HCT116 (cell line): ENCODE measurements at regions not wholly inside any gene's neighbourhood (a gene's known extent, or its start where the extent isn't known, plus 50 kb on each side); places are given as distances from the start of the nearest gene placed in this dataset.

Experiments used
- ATAC-seq: fragments of 200-7000 bp; cut with Tn5 transposase; 2 replicates; pipeline ENCODE4 v1.9.1; 2020; ENCODE audit warnings: mild to moderate bottlenecking, moderate library complexity
- BruUV-seq: library from RNA; stranded (reverse); fragments of 400-500 nt; replicated peaks from 2 replicates; lab custom pipeline; 2021; lab: Mats Ljungman, UMichigan
- CTCF ChIA-PET: fragments of 300-600 bp; sonication (Branson Sonifier 250); formaldehyde crosslinking; loops from one replicate; lab custom pipeline; 2021; ENCODE audit warnings: antibody characterized with exemption; lab: Charles Lee
- POLR2A ChIA-PET: fragments of 300-600, 350-600 bp; sonication (Branson Sonifier 250); formaldehyde crosslinking; loops from one replicate; lab custom pipeline; 2021; ENCODE audit warnings: antibody characterized with exemption; lab: Charles Lee
- RAD21 ChIA-PET, 2 experiments: fragments of 300-600 bp; sonication (Branson Sonifier 250); formaldehyde crosslinking; loops; one replicate each; lab custom pipeline; 2023; ENCODE audit warnings: low total read pairs in 2 of 2; ENCODE audit not compliant: uncharacterized antibody in 2 of 2, unreplicated experiment in 2 of 2, low non-redundant PET in 1 of 2; lab: Charles Lee
- DNase-seq: peaks from one replicate; pipeline ENCODE4 v3.0.0-alpha.2; 2010; ENCODE audit warnings: low read depth, low spot score
- H2AFZ ChIP-seq: fragments of 200-600 bp; shearing (Covaris generic), sonication (generic); 2 replicates; pipeline ENCODE4 v1.6.1; 2017; ENCODE audit warnings: low read depth, mixed run types, mixed read lengths, antibody characterized with exemption, low read length; ENCODE audit not compliant: poor library complexity, severe bottlenecking
- H3K27ac ChIP-seq: 2 replicates; pipeline ENCODE4 v1.5.1; 2012; ENCODE audit warnings: low read depth, low read length
- H3K27me3 ChIP-seq: fragments of 200-600 bp; sonication (generic); 2 replicates; pipeline ENCODE4 v1.6.1; 2016; ENCODE audit warnings: mixed run types, low read length, mixed read lengths; ENCODE audit not compliant: insufficient read depth
- H3K36me3 ChIP-seq, 2 experiments: fragments of 200-500 bp in 1 of 2; fragments of 200-600 bp in 1 of 2; sonication (Bioruptor generic) in 1 of 2; sonication (generic) in 1 of 2; 2 replicates each; pipeline versions ENCODE4 v1.5.1 to v1.6.1; 2014 to 2016; ENCODE audit warnings: low read length in 2 of 2, inconsistent platforms in 1 of 2, mixed read lengths in 1 of 2, mixed run types in 1 of 2; ENCODE audit not compliant: insufficient read depth in 2 of 2, control insufficient read depth in 1 of 2
- H3K4me1 ChIP-seq, 2 experiments: fragments of 200-600 bp in 1 of 2; sonication (generic) in 1 of 2; 2 replicates each; pipeline versions ENCODE4 v1.5.1 to v1.6.1; 2012 to 2017; ENCODE audit warnings: low read length in 2 of 2, inconsistent platforms in 1 of 2, mild to moderate bottlenecking in 1 of 2, mixed read lengths in 1 of 2, mixed run types in 1 of 2, moderate library complexity in 1 of 2; ENCODE audit not compliant: insufficient read depth in 2 of 2, control insufficient read depth in 1 of 2
- H3K4me2 ChIP-seq: fragments of 200-600 bp; sonication (generic); 2 replicates; pipeline ENCODE4 v1.6.1; 2017; ENCODE audit warnings: mixed run types, low read length, mixed read lengths
- H3K4me3 ChIP-seq, 2 experiments: fragments of 200-600 bp in 1 of 2; sonication (generic) in 1 of 2; replicated peaks in 1 of 2; 2 replicates each; pipeline ENCODE4 v1.5.1; 2011 to 2016; ENCODE audit warnings: low read length in 2 of 2, control low read depth in 1 of 2, low read depth in 1 of 2, mild to moderate bottlenecking in 1 of 2, mixed read lengths in 1 of 2, mixed run types in 1 of 2
- H3K79me2 ChIP-seq: fragments of 200-600 bp; sonication (generic); 2 replicates; pipeline ENCODE4 v1.6.1; 2017; ENCODE audit warnings: mild to moderate bottlenecking, mixed run types, low read length, moderate library complexity, mixed read lengths; ENCODE audit not compliant: insufficient read depth
- H3K9ac ChIP-seq: fragments of 200-600 bp; sonication (generic); 2 replicates; pipeline ENCODE4 v1.6.1; 2016; ENCODE audit warnings: low read length, mixed read lengths
- H3K9me2 ChIP-seq: fragments of 200-600 bp; sonication (generic), shearing (Covaris generic); 2 replicates; pipeline ENCODE4 v1.6.1; 2017; ENCODE audit warnings: mixed run types, mild to moderate bottlenecking, moderate library complexity; ENCODE audit not compliant: insufficient read depth
- H3K9me3 ChIP-seq, 2 experiments: fragments of 200-500 bp in 1 of 2; fragments of 200-600 bp in 1 of 2; sonication (Bioruptor generic) in 1 of 2; sonication (generic) in 1 of 2; 2 replicates each; pipeline ENCODE4 v1.6.1; 2014 to 2017; ENCODE audit warnings: low read length in 2 of 2, mixed read lengths in 2 of 2, inconsistent platforms in 1 of 2, low read depth in 1 of 2, mild to moderate bottlenecking in 1 of 2, mixed run types in 1 of 2, moderate library complexity in 1 of 2; ENCODE audit not compliant: control insufficient read depth in 1 of 2, insufficient read depth in 1 of 2
- H4K20me1 ChIP-seq: fragments of 200-600 bp; sonication (generic), shearing (Covaris generic); 2 replicates; pipeline ENCODE4 v1.6.1; 2017; ENCODE audit warnings: mixed run types, mild to moderate bottlenecking, moderate library complexity; ENCODE audit not compliant: insufficient read depth
- ELF1 ChIP-seq: IDR thresholded peaks from 2 replicates; pipeline ENCODE4 v1.6.1; 2012; ENCODE audit warnings: low read depth, borderline replicate concordance
- EZH2 ChIP-seq: fragments of 200-600 bp; sonication (generic); IDR thresholded peaks from 2 replicates; pipeline ENCODE4 v1.6.1; 2017; ENCODE audit warnings: antibody characterized with exemption, mixed run types
- EZH2phosphoT487 ChIP-seq: fragments of 200-600 bp; IDR thresholded peaks from 2 replicates; pipeline ENCODE4 v1.6.1; 2018; ENCODE audit warnings: antibody characterized with exemption, borderline replicate concordance
- FOSL1 ChIP-seq: IDR thresholded peaks from 2 replicates; pipeline ENCODE4 v1.6.1; 2012; ENCODE audit warnings: low read depth
- JUND ChIP-seq: IDR thresholded peaks from 2 replicates; pipeline ENCODE4 v1.6.1; 2012
- POLR2A ChIP-seq: IDR thresholded peaks from 2 replicates; pipeline ENCODE4 v1.7.0; 2011; ENCODE audit warnings: borderline replicate concordance; ENCODE audit not compliant: insufficient read depth, insufficient read length; ENCODE audit errors: extremely low read depth
- POLR2AphosphoS5 ChIP-seq: IDR thresholded peaks from 2 replicates; pipeline ENCODE4 v1.6.1; 2011; ENCODE audit warnings: mild to moderate bottlenecking, low read depth, low read length, moderate library complexity
- SIN3A ChIP-seq: IDR thresholded peaks from 2 replicates; pipeline ENCODE4 v1.6.1; 2012; ENCODE audit warnings: low read depth
- SRF ChIP-seq: IDR thresholded peaks from 2 replicates; pipeline ENCODE4 v1.6.1; 2012; ENCODE audit warnings: low read depth
- TCF7L2 ChIP-seq: IDR thresholded peaks from 2 replicates; pipeline ENCODE4 v1.7.0; 2011; ENCODE audit warnings: borderline replicate concordance, inconsistent platforms; ENCODE audit not compliant: insufficient read depth, insufficient read length; ENCODE audit errors: extremely low read depth
- YY1 ChIP-seq: IDR thresholded peaks from 2 replicates; pipeline ENCODE4 v1.6.1; 2011; ENCODE audit warnings: low read length, low read depth, moderate library complexity, mild to moderate bottlenecking; ENCODE audit not compliant: insufficient replicate concordance; ENCODE audit errors: extremely low read depth
- ZNF274 ChIP-seq: fragments of 200-500 bp; sonication (Bioruptor generic); IDR thresholded peaks from 2 replicates; pipeline ENCODE4 v1.6.1; 2014; ENCODE audit warnings: mild to moderate bottlenecking, low read depth, low read length, inconsistent platforms
- intact Hi-C: fragments of 100-400 bp; cut with micrococcal nuclease; formaldehyde crosslinking; loops from 2 replicates; pipeline ENCODE4 v1.10.0; 2022
- TF ChIP-seq, protein P1 (sequence below): IDR thresholded peaks from 2 replicates; pipeline ENCODE4 v1.6.1; 2012; ENCODE audit warnings: low read depth
- TF ChIP-seq, protein P2 (sequence below), 3 experiments: fragments of 200-600 bp in 1 of 3; sonication (generic) in 1 of 3; IDR thresholded peaks in 2 of 3; conservative IDR thresholded peaks in 1 of 3; 2 replicates each; pipeline ENCODE4 v1.5.1; 2012 to 2017; ENCODE audit warnings: low read depth in 2 of 3, low read length in 2 of 3, antibody characterized with exemption in 1 of 3, borderline replicate concordance in 1 of 3, control low read depth in 1 of 3, mild to moderate bottlenecking in 1 of 3, mixed read lengths in 1 of 3, mixed run types in 1 of 3, moderate library complexity in 1 of 3; ENCODE audit not compliant: insufficient read depth in 1 of 3

DNA sequence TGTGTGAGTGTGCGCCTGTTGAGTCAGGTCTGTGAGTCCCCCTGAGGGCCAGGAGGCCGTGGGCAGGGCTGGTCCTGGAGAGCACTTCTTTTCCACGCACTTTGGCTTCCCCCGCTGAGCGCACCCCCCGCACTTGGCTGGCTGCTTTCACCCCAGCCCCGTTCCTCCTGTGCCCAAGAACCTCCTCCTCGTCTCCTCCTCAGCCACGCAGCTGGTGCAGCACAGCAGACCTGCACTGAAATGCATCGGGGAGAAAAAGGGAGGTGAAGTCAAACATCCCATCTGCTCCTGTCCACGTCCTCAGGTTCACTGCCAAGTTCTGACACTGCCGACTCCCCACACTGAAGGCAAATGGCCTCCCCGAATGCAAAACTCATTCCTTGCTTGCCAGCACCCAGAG lies 362.7 kb upstream of the SFSWAP start:
- Histone ChIP-seq H3K27me3 (0 out of 2 replicates have a peak, but pooled peaks cover 5% of the 10 kb centered on the region), H3K36me3 (no peaks in the 10 kb centered on the region), H3K79me2 (no peaks in the 10 kb centered on the region), H3K9me2 (no peaks in the 10 kb centered on the region), H3K4me3 (no peak overlapping the region), H3K4me2 (no peak overlapping the region), H3K9me3 (no peaks in the 10 kb centered on the region), H4K20me1 (no peaks in the 10 kb centered on the region), H3K4me1 (no peaks in the 10 kb centered on the region), H3K9ac (no peak overlapping the region), H2AFZ (no peak overlapping the region), H3K27ac (no peak overlapping the region)
- RAD21 ChIA-PET = no interaction called here
- POLR2A ChIA-PET = no interaction called here
- TF ChIP-seq, protein P1, sequence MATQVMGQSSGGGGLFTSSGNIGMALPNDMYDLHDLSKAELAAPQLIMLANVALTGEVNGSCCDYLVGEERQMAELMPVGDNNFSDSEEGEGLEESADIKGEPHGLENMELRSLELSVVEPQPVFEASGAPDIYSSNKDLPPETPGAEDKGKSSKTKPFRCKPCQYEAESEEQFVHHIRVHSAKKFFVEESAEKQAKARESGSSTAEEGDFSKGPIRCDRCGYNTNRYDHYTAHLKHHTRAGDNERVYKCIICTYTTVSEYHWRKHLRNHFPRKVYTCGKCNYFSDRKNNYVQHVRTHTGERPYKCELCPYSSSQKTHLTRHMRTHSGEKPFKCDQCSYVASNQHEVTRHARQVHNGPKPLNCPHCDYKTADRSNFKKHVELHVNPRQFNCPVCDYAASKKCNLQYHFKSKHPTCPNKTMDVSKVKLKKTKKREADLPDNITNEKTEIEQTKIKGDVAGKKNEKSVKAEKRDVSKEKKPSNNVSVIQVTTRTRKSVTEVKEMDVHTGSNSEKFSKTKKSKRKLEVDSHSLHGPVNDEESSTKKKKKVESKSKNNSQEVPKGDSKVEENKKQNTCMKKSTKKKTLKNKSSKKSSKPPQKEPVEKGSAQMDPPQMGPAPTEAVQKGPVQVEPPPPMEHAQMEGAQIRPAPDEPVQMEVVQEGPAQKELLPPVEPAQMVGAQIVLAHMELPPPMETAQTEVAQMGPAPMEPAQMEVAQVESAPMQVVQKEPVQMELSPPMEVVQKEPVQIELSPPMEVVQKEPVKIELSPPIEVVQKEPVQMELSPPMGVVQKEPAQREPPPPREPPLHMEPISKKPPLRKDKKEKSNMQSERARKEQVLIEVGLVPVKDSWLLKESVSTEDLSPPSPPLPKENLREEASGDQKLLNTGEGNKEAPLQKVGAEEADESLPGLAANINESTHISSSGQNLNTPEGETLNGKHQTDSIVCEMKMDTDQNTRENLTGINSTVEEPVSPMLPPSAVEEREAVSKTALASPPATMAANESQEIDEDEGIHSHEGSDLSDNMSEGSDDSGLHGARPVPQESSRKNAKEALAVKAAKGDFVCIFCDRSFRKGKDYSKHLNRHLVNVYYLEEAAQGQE = no peak
- no peak for TF ChIP-seq YY1
- DNase-seq (no peak), ATAC-seq (no peak)
- intact Hi-C loops = no loop called here
- no TSS peak for BruUV-seq
- CTCF ChIA-PET = no interaction called here

DNA sequence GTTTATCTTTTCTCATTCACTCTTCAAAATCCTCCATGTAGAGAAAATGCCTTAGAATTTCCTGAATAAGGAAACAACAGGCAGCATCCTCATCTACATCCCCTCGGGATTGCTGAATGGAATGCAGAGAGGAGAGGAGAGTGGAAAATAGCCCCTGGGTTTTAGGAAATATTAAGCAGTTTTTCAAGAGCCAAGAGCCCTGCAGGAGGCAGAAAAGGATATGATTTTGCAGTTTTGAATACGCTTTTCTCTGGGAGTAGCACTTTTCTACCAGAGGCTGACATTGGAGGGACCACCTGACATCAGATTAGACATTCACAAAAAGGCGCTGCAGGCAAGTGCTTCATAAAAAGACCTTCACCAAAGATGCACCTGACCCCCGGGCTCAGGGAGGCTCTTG lies 362.2 kb upstream of the SFSWAP start:
- H3K4me2 ChIP-seq = no peak overlapping the region
- H3K27me3 ChIP-seq = 0 out of 2 replicates have a peak, but pooled peaks cover 5% of the 10 kb centered on the region
- ATAC-seq (no peak), DNase-seq (no peak)
- H3K4me3 ChIP-seq = no peak overlapping the region
- no peaks in the 10 kb centered on the region for H3K9me2 ChIP-seq
- intact Hi-C loops = no loop called here
- ChIA-PET CTCF (no interaction called here), POLR2A (no interaction called here), RAD21 (no interaction called here)
- H2AFZ ChIP-seq = no peak overlapping the region
- no TSS peak for BruUV-seq
- H3K9me3 ChIP-seq = no peaks in the 10 kb centered on the region
- no peaks in the 10 kb centered on the region for H3K4me1 ChIP-seq
- no peak overlapping the region for H3K9ac ChIP-seq
- no peaks in the 10 kb centered on the region for H3K79me2 ChIP-seq
- no peaks in the 10 kb centered on the region for H3K36me3 ChIP-seq
- no peaks in the 10 kb centered on the region for H4K20me1 ChIP-seq
- no peak overlapping the region for H3K27ac ChIP-seq
- no peak for TF ChIP-seq EZH2phosphoT487
- no peak for TF ChIP-seq JUND
- TF ChIP-seq, protein P2, sequence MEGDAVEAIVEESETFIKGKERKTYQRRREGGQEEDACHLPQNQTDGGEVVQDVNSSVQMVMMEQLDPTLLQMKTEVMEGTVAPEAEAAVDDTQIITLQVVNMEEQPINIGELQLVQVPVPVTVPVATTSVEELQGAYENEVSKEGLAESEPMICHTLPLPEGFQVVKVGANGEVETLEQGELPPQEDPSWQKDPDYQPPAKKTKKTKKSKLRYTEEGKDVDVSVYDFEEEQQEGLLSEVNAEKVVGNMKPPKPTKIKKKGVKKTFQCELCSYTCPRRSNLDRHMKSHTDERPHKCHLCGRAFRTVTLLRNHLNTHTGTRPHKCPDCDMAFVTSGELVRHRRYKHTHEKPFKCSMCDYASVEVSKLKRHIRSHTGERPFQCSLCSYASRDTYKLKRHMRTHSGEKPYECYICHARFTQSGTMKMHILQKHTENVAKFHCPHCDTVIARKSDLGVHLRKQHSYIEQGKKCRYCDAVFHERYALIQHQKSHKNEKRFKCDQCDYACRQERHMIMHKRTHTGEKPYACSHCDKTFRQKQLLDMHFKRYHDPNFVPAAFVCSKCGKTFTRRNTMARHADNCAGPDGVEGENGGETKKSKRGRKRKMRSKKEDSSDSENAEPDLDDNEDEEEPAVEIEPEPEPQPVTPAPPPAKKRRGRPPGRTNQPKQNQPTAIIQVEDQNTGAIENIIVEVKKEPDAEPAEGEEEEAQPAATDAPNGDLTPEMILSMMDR (IDR thresholded peaks at IDR 0.05 in 2 of 3, conservative IDR thresholded peaks at IDR 0.05 in 1 of 3; ENCODE audit: borderline replicate concordance in 1 of 3, insufficient read depth in 1 of 3, low read depth in 2 of 3, low read length in 2 of 3) = no peak
- no peak for TF ChIP-seq SRF
- no peak for TF ChIP-seq ZNF274
- TF ChIP-seq EZH2 = no peak
- no peak for TF ChIP-seq POLR2A
- no peak for TF ChIP-seq ELF1
- no peak for TF ChIP-seq SIN3A
- no peak for TF ChIP-seq POLR2AphosphoS5
- no peak for TF ChIP-seq TCF7L2
- TF ChIP-seq FOSL1 = no peak
